Liver (tissue), 3 donors: ENCODE measurements at regions not wholly inside any gene's neighbourhood (a gene's known extent, or its start where the extent isn't known, plus 50 kb on each side); places are given as distances from the start of the nearest gene placed in this dataset.

Experiments
- GABPA ChIP-seq, 2 donors: IDR thresholded peaks in 1 of 2; conservative IDR thresholded peaks in 1 of 2; 2 replicates each; pipeline ENCODE4 v1.6.1; 2016; ENCODE audit warnings: antibody characterized with exemption in 2 of 2, mild to moderate bottlenecking in 1 of 2, moderate library complexity in 1 of 2
- HNF4G ChIP-seq: IDR thresholded peaks from 2 replicates; pipeline ENCODE4 v1.6.1; 2016; ENCODE audit warnings: antibody characterized with exemption
- JUND ChIP-seq, 2 donors: IDR thresholded peaks; 2 replicates each; pipeline ENCODE4 v1.6.1; 2016; ENCODE audit warnings: antibody characterized with exemption in 2 of 2
- RXRA ChIP-seq, 2 donors: IDR thresholded peaks; 2 replicates each; pipeline ENCODE4 v1.6.1; 2017 to 2018; ENCODE audit warnings: antibody characterized with exemption in 2 of 2, mild to moderate bottlenecking in 1 of 2
- TAF1 ChIP-seq: conservative IDR thresholded peaks from 2 replicates; pipeline ENCODE4 v1.6.1; 2016; ENCODE audit warnings: antibody characterized with exemption, mild to moderate bottlenecking
- YY1 ChIP-seq: IDR thresholded peaks from 2 replicates; pipeline ENCODE4 v1.6.1; 2016; ENCODE audit warnings: antibody characterized with exemption, mild to moderate bottlenecking
- TF ChIP-seq, protein P1 (sequence below): fragments of 150-350 bp; IDR thresholded peaks from 2 replicates; pipeline ENCODE4 v1.5.1; 2017; ENCODE audit warnings: improper control_type of control experiment, low read depth, low read length; ENCODE audit not compliant: missing input control
- TF ChIP-seq, protein P2 (sequence below): IDR thresholded peaks from 2 replicates; pipeline ENCODE4 v1.6.1; 2016; ENCODE audit warnings: antibody characterized with exemption, mild to moderate bottlenecking
- TF ChIP-seq, protein P3 (sequence below): IDR thresholded peaks from 2 replicates; pipeline ENCODE4 v1.6.1; 2016; ENCODE audit warnings: antibody characterized with exemption
- TF ChIP-seq, protein P4 (sequence below): IDR thresholded peaks from 2 replicates; pipeline ENCODE4 v1.6.1; 2016; ENCODE audit warnings: antibody characterized with exemption
- donor health status: healthy.
- donor health status: healthy.

DNA sequence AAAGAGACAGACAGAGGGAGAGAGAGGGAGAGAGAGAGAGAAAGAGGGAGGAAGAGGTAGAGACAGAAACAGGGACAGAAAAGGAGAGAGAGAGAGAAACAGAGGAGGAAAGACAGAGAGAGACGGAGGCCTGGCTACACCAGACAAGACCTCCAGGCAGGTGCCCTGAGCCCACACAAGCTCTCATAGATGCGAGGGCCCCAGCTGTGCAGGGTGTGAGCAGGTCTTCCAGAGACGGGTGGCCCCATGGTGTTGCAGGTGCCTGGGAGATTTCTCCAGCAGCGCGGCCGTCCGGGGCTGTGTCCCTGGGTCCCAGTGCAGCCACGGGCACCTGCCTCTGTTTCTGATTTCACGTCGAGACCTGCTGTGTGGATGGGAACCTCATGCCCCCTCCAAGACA, 253.0 kb downstream of the SHOX start:
- TF ChIP-seq, protein P1, sequence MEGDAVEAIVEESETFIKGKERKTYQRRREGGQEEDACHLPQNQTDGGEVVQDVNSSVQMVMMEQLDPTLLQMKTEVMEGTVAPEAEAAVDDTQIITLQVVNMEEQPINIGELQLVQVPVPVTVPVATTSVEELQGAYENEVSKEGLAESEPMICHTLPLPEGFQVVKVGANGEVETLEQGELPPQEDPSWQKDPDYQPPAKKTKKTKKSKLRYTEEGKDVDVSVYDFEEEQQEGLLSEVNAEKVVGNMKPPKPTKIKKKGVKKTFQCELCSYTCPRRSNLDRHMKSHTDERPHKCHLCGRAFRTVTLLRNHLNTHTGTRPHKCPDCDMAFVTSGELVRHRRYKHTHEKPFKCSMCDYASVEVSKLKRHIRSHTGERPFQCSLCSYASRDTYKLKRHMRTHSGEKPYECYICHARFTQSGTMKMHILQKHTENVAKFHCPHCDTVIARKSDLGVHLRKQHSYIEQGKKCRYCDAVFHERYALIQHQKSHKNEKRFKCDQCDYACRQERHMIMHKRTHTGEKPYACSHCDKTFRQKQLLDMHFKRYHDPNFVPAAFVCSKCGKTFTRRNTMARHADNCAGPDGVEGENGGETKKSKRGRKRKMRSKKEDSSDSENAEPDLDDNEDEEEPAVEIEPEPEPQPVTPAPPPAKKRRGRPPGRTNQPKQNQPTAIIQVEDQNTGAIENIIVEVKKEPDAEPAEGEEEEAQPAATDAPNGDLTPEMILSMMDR = no peak
- no peak for TF ChIP-seq TAF1
- TF ChIP-seq YY1 = no peak
- TF ChIP-seq, protein P2, sequence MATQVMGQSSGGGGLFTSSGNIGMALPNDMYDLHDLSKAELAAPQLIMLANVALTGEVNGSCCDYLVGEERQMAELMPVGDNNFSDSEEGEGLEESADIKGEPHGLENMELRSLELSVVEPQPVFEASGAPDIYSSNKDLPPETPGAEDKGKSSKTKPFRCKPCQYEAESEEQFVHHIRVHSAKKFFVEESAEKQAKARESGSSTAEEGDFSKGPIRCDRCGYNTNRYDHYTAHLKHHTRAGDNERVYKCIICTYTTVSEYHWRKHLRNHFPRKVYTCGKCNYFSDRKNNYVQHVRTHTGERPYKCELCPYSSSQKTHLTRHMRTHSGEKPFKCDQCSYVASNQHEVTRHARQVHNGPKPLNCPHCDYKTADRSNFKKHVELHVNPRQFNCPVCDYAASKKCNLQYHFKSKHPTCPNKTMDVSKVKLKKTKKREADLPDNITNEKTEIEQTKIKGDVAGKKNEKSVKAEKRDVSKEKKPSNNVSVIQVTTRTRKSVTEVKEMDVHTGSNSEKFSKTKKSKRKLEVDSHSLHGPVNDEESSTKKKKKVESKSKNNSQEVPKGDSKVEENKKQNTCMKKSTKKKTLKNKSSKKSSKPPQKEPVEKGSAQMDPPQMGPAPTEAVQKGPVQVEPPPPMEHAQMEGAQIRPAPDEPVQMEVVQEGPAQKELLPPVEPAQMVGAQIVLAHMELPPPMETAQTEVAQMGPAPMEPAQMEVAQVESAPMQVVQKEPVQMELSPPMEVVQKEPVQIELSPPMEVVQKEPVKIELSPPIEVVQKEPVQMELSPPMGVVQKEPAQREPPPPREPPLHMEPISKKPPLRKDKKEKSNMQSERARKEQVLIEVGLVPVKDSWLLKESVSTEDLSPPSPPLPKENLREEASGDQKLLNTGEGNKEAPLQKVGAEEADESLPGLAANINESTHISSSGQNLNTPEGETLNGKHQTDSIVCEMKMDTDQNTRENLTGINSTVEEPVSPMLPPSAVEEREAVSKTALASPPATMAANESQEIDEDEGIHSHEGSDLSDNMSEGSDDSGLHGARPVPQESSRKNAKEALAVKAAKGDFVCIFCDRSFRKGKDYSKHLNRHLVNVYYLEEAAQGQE = no peak
- TF ChIP-seq, protein P3, sequence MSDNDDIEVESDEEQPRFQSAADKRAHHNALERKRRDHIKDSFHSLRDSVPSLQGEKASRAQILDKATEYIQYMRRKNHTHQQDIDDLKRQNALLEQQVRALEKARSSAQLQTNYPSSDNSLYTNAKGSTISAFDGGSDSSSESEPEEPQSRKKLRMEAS = no peak
- TF ChIP-seq HNF4G = no peak
- no peak for TF ChIP-seq RXRA (IDR thresholded peaks at IDR 0.05)
- no peak for TF ChIP-seq GABPA (IDR thresholded peaks at IDR 0.05 in 1 of 2, conservative IDR thresholded peaks at IDR 0.05 in 1 of 2)
- no peak for TF ChIP-seq JUND (IDR thresholded peaks at IDR 0.05)
- TF ChIP-seq, protein P4, sequence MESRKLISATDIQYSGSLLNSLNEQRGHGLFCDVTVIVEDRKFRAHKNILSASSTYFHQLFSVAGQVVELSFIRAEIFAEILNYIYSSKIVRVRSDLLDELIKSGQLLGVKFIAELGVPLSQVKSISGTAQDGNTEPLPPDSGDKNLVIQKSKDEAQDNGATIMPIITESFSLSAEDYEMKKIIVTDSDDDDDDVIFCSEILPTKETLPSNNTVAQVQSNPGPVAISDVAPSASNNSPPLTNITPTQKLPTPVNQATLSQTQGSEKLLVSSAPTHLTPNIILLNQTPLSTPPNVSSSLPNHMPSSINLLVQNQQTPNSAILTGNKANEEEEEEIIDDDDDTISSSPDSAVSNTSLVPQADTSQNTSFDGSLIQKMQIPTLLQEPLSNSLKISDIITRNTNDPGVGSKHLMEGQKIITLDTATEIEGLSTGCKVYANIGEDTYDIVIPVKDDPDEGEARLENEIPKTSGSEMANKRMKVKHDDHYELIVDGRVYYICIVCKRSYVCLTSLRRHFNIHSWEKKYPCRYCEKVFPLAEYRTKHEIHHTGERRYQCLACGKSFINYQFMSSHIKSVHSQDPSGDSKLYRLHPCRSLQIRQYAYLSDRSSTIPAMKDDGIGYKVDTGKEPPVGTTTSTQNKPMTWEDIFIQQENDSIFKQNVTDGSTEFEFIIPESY = no peak
